IMR-90 (cell line): ENCODE measurements at regions not wholly inside any gene's neighbourhood (a gene's known extent, or its start where the extent isn't known, plus 50 kb on each side); places are given as distances from the start of the nearest gene placed in this dataset.

Experiments used
- ATAC-seq: fragments of 200-7000 bp; cut with Tn5 transposase; 2 replicates; pipeline ENCODE4 v1.9.1; 2020; ENCODE audit warnings: low read depth, mild to moderate bottlenecking, moderate library complexity
- BruUV-seq: library from RNA; stranded (reverse); fragments of 400-500 nt; replicated peaks from 2 replicates; lab custom pipeline; 2021; lab: Mats Ljungman, UMichigan
- CTCF ChIA-PET: fragments of 300-600 bp; formaldehyde crosslinking; extraction: SDS; loops from one replicate; lab custom pipeline; 2021; ENCODE audit warnings: antibody characterized with exemption; lab: Yijun Ruan, JAX
- POLR2A ChIA-PET: fragments of 300-600 bp; sonication (Branson Sonifier 250); formaldehyde crosslinking; loops from one replicate; lab custom pipeline; 2022; ENCODE audit warnings: antibody characterized with exemption; ENCODE audit not compliant: unreplicated experiment; lab: Charles Lee
- DNase-seq: peaks from one replicate; pipeline ENCODE4 v3.0.0; 2013
- H2AFZ ChIP-seq: replicated peaks from 2 replicates; pipeline ENCODE3; 2013; ENCODE audit warnings: low read length, mild to moderate bottlenecking; ENCODE audit not compliant: poor library complexity
- H2AK5ac ChIP-seq: 2 replicates; pipeline ENCODE4 v1.6.1; 2013; ENCODE audit warnings: low read depth, low read length, inconsistent platforms
- H2AK9ac ChIP-seq: replicated peaks from 2 replicates; pipeline ENCODE3; 2013; ENCODE audit warnings: mild to moderate bottlenecking, low read depth, low read length, moderate library complexity; ENCODE audit not compliant: poor library complexity
- H2BK120ac ChIP-seq: 2 replicates; pipeline ENCODE4 v1.6.1; 2013; ENCODE audit warnings: low read depth, low read length, inconsistent platforms
- H2BK15ac ChIP-seq: 3 replicates; pipeline ENCODE4 v1.6.1; 2013; ENCODE audit warnings: low read depth, low read length, inconsistent platforms
- H2BK20ac ChIP-seq: 2 replicates; pipeline ENCODE4 v1.6.1; 2013; ENCODE audit warnings: low read depth, mild to moderate bottlenecking, inconsistent platforms, low read length, moderate library complexity
- H2BK5ac ChIP-seq: 2 replicates; pipeline ENCODE4 v1.6.1; 2013; ENCODE audit warnings: mild to moderate bottlenecking, low read depth, low read length, inconsistent platforms; ENCODE audit not compliant: poor library complexity, severe bottlenecking
- H3K14ac ChIP-seq: replicated peaks from 2 replicates; pipeline ENCODE4 v1.6.1; 2013; ENCODE audit warnings: low read depth, low read length, inconsistent platforms
- H3K18ac ChIP-seq: 2 replicates; pipeline ENCODE4 v1.6.1; 2013; ENCODE audit warnings: low read depth, low read length, control low read depth
- H3K23ac ChIP-seq: 2 replicates; pipeline ENCODE4 v1.6.1; 2013; ENCODE audit warnings: low read depth, low read length, inconsistent platforms
- H3K27ac ChIP-seq: 2 replicates; pipeline ENCODE4 v1.5.1; 2013; ENCODE audit warnings: mild to moderate bottlenecking, control low read depth, low read length; ENCODE audit not compliant: insufficient read depth
- H3K27me3 ChIP-seq: 2 replicates; pipeline ENCODE4 v1.6.1; 2013; ENCODE audit warnings: low read length; ENCODE audit not compliant: control insufficient read depth, insufficient read depth
- H3K36me3 ChIP-seq: 2 replicates; pipeline ENCODE4 v1.6.1; 2013; ENCODE audit warnings: low read length, mixed read lengths; ENCODE audit not compliant: control insufficient read depth, insufficient read depth
- H3K4ac ChIP-seq: 2 replicates; pipeline ENCODE4 v1.6.1; 2013; ENCODE audit warnings: low read depth, low read length, inconsistent platforms
- H3K4me1 ChIP-seq: 2 replicates; pipeline ENCODE4 v1.6.1; 2013; ENCODE audit warnings: low read length, mixed read lengths; ENCODE audit not compliant: control insufficient read depth, insufficient read depth
- H3K4me2 ChIP-seq: 2 replicates; pipeline ENCODE4 v1.6.1; 2013; ENCODE audit warnings: low read depth, mild to moderate bottlenecking, control low read depth, low read length, moderate library complexity
- H3K4me3 ChIP-seq: 2 replicates; pipeline ENCODE4 v1.5.1; 2013; ENCODE audit warnings: low read depth, mild to moderate bottlenecking, control low read depth, low read length, moderate library complexity; ENCODE audit not compliant: insufficient read depth
- H3K56ac ChIP-seq: 2 replicates; pipeline ENCODE4 v1.6.1; 2013; ENCODE audit warnings: low read length, inconsistent platforms; ENCODE audit not compliant: insufficient read depth; ENCODE audit errors: extremely low read depth
- H3K79me1 ChIP-seq, 2 experiments: 2 replicates each; pipeline ENCODE4 v1.6.1; 2013; ENCODE audit warnings: low read length in 2 of 2, inconsistent platforms in 1 of 2, low read depth in 1 of 2
- H3K9ac ChIP-seq: 2 replicates; pipeline ENCODE4 v1.6.1; 2013; ENCODE audit warnings: low read depth, low read length, control low read depth
- H3K9me1 ChIP-seq: 2 replicates; pipeline ENCODE4 v1.6.1; 2013; ENCODE audit warnings: low read length, inconsistent platforms; ENCODE audit not compliant: insufficient read depth
- H3K9me3 ChIP-seq: 2 replicates; pipeline ENCODE4 v1.6.1; 2013; ENCODE audit warnings: low read length; ENCODE audit not compliant: control insufficient read depth, insufficient read depth
- H4K20me1 ChIP-seq: 2 replicates; pipeline ENCODE4 v1.6.1; 2013; ENCODE audit warnings: low read length, inconsistent platforms; ENCODE audit not compliant: insufficient read depth
- H4K5ac ChIP-seq: 2 replicates; pipeline ENCODE4 v1.6.1; 2013; ENCODE audit warnings: mild to moderate bottlenecking, low read depth, low read length, control low read depth
- H4K8ac ChIP-seq, 2 experiments: 2 replicates each; pipeline ENCODE4 v1.6.1; 2013; ENCODE audit warnings: low read depth in 2 of 2, low read length in 2 of 2, control low read depth in 1 of 2, inconsistent platforms in 1 of 2
- H4K91ac ChIP-seq: 2 replicates; pipeline ENCODE4 v1.6.1; 2013; ENCODE audit warnings: low read depth, low read length, inconsistent platforms; ENCODE audit not compliant: insufficient read depth
- BHLHE40 ChIP-seq: fragments of 150-350 bp; IDR thresholded peaks from 2 replicates; pipeline ENCODE4 v1.6.1; 2016; ENCODE audit warnings: mild to moderate bottlenecking, low read depth, low read length
- CEBPB ChIP-seq: IDR thresholded peaks from 2 replicates; pipeline ENCODE4 v1.6.1; 2012; ENCODE audit warnings: low read depth, low read length, improper control_type of control experiment
- CHD1 ChIP-seq: IDR thresholded peaks from 2 replicates; pipeline ENCODE4 v1.6.1; 2012; ENCODE audit warnings: low read depth, low read length, improper control_type of control experiment
- FOS ChIP-seq: fragments of 150-350 bp; IDR thresholded peaks from 2 replicates; pipeline ENCODE4 v1.6.1; 2016; ENCODE audit warnings: low read depth, low read length
- MAFK ChIP-seq: IDR thresholded peaks from 2 replicates; pipeline ENCODE4 v1.6.1; 2012; ENCODE audit warnings: low read depth, low read length, improper control_type of control experiment
- MAZ ChIP-seq: IDR thresholded peaks from 2 replicates; pipeline ENCODE4 v1.6.1; 2012; ENCODE audit warnings: low read depth, mild to moderate bottlenecking, low read length, improper control_type of control experiment, moderate library complexity, borderline replicate concordance
- MXI1 ChIP-seq: IDR thresholded peaks from 2 replicates; pipeline ENCODE4 v1.6.1; 2012; ENCODE audit warnings: low read depth, mild to moderate bottlenecking, low read length, moderate library complexity, borderline replicate concordance
- NFE2L2 ChIP-seq: fragments of 150-350 bp; IDR thresholded peaks from 2 replicates; pipeline ENCODE4 v1.6.1; 2016; ENCODE audit warnings: low read depth, mild to moderate bottlenecking, low read length
- POLR2A ChIP-seq: IDR thresholded peaks from 2 replicates; pipeline ENCODE4 v1.6.1; 2012; ENCODE audit warnings: mild to moderate bottlenecking, low read depth, low read length
- RAD21 ChIP-seq: IDR thresholded peaks from 2 replicates; pipeline ENCODE4 v1.6.1; 2012; ENCODE audit warnings: low read length, improper control_type of control experiment
- RCOR1 ChIP-seq: IDR thresholded peaks from 2 replicates; pipeline ENCODE4 v1.6.1; 2012; ENCODE audit warnings: mild to moderate bottlenecking, low read length, improper control_type of control experiment; ENCODE audit not compliant: insufficient replicate concordance
- RFX5 ChIP-seq: IDR thresholded peaks from 2 replicates; pipeline ENCODE4 v1.8.0; 2012; ENCODE audit warnings: low read depth, mild to moderate bottlenecking, low read length, moderate library complexity
- SMC3 ChIP-seq: fragments of 150-350 bp; IDR thresholded peaks from 2 replicates; pipeline ENCODE4 v1.6.1; 2016; ENCODE audit warnings: low read depth, mild to moderate bottlenecking, antibody characterized with exemption, low read length, moderate library complexity
- WGBS, 2 experiments: methylation state at CpG; one replicate each; pipeline versions ENCODE4 v1.1.5 to v1.1.7; 2013; ENCODE audit warnings: missing lambda C conversion rate in 2 of 2; ENCODE audit not compliant: insufficient read length in 1 of 2; ENCODE audit errors: extremely low coverage in 2 of 2; 5-methylcytosine and 5-hydroxymethylcytosine counted together
- dilution Hi-C: fragments of 300-500 bp; cut with HindIII; formaldehyde crosslinking; loops from one replicate; pipeline ENCODE4 v1.14.3; 2018; ENCODE audit warnings: low sequenced_read_pairs; ENCODE audit not compliant: unreplicated experiment
- in situ Hi-C: fragments of 300-500 bp; cut with MboI; formaldehyde crosslinking; loops from 3 replicates; pipeline ENCODE4 v1.14.3; 2019; ENCODE audit warnings: low sequenced_read_pairs, inconsistent platforms, mixed read lengths
- intact Hi-C: fragments of 100-400 bp; cut with micrococcal nuclease; formaldehyde crosslinking; loops from 2 replicates; pipeline ENCODE4 v1.10.0; 2022
- TF ChIP-seq, protein P1 (sequence below): fragments of 150-350 bp; IDR thresholded peaks from 2 replicates; pipeline ENCODE4 v1.6.1; 2017; ENCODE audit warnings: mild to moderate bottlenecking, antibody characterized with exemption, low read length, low read depth
- TF ChIP-seq, protein P2 (sequence below): fragments of 150-350 bp; IDR thresholded peaks from 2 replicates; pipeline ENCODE4 v1.6.1; 2016; ENCODE audit warnings: low read depth, mild to moderate bottlenecking, low read length, moderate library complexity, borderline replicate concordance
- TF ChIP-seq, protein P3 (sequence below): conservative IDR thresholded peaks from 2 replicates; pipeline ENCODE4 v1.5.1; 2012; ENCODE audit warnings: mild to moderate bottlenecking, low read depth, low read length, improper control_type of control experiment

DNA sequence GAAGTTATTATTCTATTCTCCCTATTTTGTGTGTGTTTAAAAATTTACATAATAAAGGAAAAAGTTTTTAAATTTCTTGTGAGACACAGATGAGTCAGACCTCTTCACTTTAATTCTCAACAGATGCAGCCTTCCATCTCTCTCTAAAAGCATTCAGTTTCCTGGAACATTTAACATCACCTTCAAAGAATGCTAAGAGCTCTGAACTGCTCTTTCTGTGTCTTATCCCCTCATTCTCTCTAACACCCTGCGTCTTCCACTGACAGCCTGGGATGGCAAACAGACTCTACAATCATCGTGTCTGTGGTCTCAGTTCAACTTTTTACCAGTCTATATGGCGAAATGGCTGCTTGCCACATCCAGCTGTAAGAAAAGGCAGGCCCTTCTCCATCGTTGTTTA, 173.0 kb downstream of the HINT1 start:
- Histone ChIP-seq H3K9me3 (peaks cover 14% of the 10 kb centered on the region), H3K14ac (no peak overlapping the region), H4K8ac (no peak overlapping the region), H3K4me2 (no peak overlapping the region), H4K5ac (no peak overlapping the region), H4K91ac (no peak overlapping the region), H3K23ac (no peak overlapping the region), H2BK5ac (no peak overlapping the region), H3K4me3 (no peak overlapping the region), H3K18ac (no peak overlapping the region), H3K79me1 (no peaks in the 10 kb centered on the region), H3K27me3 (no peaks in the 10 kb centered on the region), H3K36me3 (no peaks in the 10 kb centered on the region), H2BK120ac (no peak overlapping the region), H4K20me1 (no peaks in the 10 kb centered on the region), H3K9me1 (no peaks in the 10 kb centered on the region), H3K4me1 (no peaks in the 10 kb centered on the region), H2AK9ac (no peak overlapping the region), H3K27ac (no peak overlapping the region), H2AK5ac (no peak overlapping the region), H3K56ac (no peak overlapping the region), H2AFZ (no peak overlapping the region), H3K9ac (no peak overlapping the region), H2BK20ac (no peak overlapping the region), H2BK15ac (no peak overlapping the region), H3K4ac (no peak overlapping the region)
- no CpG with 5 or more reads among the region's 4 CpGs for WGBS, 2 experiments
- in situ Hi-C loops: no loop called here
- POLR2A ChIA-PET: no interaction called here
- dilution Hi-C loops: no loop called here
- DNase-seq (no peak), ATAC-seq (no peak)
- TF ChIP-seq FOS (no peak), NFE2L2 (no peak), CEBPB (no peak), MAZ (no peak), RCOR1 (no peak), BHLHE40 (no peak), RAD21 (no peak), MXI1 (no peak), MAFK (no peak), SMC3 (no peak), RFX5 (no peak), CHD1 (no peak), POLR2A (no peak)
- TF ChIP-seq, protein P1, sequence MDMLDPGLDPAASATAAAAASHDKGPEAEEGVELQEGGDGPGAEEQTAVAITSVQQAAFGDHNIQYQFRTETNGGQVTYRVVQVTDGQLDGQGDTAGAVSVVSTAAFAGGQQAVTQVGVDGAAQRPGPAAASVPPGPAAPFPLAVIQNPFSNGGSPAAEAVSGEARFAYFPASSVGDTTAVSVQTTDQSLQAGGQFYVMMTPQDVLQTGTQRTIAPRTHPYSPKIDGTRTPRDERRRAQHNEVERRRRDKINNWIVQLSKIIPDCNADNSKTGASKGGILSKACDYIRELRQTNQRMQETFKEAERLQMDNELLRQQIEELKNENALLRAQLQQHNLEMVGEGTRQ: no peak
- TF ChIP-seq, protein P2, sequence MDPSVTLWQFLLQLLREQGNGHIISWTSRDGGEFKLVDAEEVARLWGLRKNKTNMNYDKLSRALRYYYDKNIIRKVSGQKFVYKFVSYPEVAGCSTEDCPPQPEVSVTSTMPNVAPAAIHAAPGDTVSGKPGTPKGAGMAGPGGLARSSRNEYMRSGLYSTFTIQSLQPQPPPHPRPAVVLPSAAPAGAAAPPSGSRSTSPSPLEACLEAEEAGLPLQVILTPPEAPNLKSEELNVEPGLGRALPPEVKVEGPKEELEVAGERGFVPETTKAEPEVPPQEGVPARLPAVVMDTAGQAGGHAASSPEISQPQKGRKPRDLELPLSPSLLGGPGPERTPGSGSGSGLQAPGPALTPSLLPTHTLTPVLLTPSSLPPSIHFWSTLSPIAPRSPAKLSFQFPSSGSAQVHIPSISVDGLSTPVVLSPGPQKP: no peak
- TF ChIP-seq, protein P3, sequence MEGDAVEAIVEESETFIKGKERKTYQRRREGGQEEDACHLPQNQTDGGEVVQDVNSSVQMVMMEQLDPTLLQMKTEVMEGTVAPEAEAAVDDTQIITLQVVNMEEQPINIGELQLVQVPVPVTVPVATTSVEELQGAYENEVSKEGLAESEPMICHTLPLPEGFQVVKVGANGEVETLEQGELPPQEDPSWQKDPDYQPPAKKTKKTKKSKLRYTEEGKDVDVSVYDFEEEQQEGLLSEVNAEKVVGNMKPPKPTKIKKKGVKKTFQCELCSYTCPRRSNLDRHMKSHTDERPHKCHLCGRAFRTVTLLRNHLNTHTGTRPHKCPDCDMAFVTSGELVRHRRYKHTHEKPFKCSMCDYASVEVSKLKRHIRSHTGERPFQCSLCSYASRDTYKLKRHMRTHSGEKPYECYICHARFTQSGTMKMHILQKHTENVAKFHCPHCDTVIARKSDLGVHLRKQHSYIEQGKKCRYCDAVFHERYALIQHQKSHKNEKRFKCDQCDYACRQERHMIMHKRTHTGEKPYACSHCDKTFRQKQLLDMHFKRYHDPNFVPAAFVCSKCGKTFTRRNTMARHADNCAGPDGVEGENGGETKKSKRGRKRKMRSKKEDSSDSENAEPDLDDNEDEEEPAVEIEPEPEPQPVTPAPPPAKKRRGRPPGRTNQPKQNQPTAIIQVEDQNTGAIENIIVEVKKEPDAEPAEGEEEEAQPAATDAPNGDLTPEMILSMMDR: no peak
- CTCF ChIA-PET: no interaction called here
- BruUV-seq: no TSS peak
- intact Hi-C loops: no loop called here
